ENCODE measurements at regions not wholly inside any gene's neighbourhood (a gene's known extent, or its start where the extent isn't known, plus 50 kb on each side); places are given as distances from the start of the nearest gene placed in this dataset.

DNA sequence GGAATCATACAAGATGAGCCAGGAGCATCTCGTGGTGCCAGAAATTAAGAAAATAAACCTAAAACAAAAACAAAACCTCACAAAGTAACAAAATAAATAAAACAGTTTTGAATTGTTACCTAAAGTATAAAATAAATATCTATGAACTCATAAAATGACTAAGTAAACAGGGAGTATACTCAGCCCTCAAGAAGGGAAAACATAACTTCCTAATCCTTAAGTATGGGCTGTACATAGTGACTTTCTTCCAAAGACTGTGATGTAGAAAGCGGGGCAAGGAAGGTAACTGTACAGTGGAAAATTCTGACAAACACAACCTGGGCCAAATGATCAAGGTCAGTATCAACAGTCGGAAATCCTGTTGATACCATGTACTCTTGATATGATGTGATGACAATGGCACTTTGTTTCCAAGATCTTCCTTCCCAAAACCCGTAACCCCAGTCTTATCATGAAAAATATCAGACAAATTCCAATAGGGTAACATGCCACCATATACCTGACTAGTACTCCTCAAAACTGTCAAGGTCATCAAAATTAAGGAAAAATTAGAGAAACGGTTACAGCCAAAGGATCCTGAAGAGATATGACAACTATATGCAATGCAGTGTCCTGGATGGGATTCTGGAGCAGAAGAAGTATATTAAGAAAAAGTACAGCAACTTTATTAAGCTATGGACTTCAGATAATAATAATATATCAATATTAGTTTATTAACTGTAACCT lies 76.0 kb upstream of the XIRP2 start:
- TF ChIP-seq, protein P1, sequence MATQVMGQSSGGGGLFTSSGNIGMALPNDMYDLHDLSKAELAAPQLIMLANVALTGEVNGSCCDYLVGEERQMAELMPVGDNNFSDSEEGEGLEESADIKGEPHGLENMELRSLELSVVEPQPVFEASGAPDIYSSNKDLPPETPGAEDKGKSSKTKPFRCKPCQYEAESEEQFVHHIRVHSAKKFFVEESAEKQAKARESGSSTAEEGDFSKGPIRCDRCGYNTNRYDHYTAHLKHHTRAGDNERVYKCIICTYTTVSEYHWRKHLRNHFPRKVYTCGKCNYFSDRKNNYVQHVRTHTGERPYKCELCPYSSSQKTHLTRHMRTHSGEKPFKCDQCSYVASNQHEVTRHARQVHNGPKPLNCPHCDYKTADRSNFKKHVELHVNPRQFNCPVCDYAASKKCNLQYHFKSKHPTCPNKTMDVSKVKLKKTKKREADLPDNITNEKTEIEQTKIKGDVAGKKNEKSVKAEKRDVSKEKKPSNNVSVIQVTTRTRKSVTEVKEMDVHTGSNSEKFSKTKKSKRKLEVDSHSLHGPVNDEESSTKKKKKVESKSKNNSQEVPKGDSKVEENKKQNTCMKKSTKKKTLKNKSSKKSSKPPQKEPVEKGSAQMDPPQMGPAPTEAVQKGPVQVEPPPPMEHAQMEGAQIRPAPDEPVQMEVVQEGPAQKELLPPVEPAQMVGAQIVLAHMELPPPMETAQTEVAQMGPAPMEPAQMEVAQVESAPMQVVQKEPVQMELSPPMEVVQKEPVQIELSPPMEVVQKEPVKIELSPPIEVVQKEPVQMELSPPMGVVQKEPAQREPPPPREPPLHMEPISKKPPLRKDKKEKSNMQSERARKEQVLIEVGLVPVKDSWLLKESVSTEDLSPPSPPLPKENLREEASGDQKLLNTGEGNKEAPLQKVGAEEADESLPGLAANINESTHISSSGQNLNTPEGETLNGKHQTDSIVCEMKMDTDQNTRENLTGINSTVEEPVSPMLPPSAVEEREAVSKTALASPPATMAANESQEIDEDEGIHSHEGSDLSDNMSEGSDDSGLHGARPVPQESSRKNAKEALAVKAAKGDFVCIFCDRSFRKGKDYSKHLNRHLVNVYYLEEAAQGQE (IDR thresholded peaks at IDR 0.05; ENCODE audit: insufficient replicate concordance, low read depth): no peak
- no peak for TF ChIP-seq POLR2AphosphoS5 (IDR thresholded peaks at IDR 0.05; ENCODE audit: low read depth)

Measured in HL-60 (cell line).